GM12891 (cell line): ENCODE measurements at regions not wholly inside any gene's neighbourhood (a gene's known extent, or its start where the extent isn't known, plus 50 kb on each side); places are given as distances from the start of the nearest gene placed in this dataset.

Source experiments
- POLR2A ChIP-seq: IDR thresholded peaks from 2 replicates; pipeline ENCODE4 v1.6.1; 2011; ENCODE audit warnings: low read depth, low read length, control low read depth
- POLR2AphosphoS5 ChIP-seq: IDR thresholded peaks from 2 replicates; pipeline ENCODE4 v1.6.1; 2011; ENCODE audit warnings: low read depth, low read length, control low read depth
- SPI1 ChIP-seq: IDR thresholded peaks from 2 replicates; pipeline ENCODE4 v1.6.1; 2011; ENCODE audit warnings: low read depth, low read length, control low read depth

DNA sequence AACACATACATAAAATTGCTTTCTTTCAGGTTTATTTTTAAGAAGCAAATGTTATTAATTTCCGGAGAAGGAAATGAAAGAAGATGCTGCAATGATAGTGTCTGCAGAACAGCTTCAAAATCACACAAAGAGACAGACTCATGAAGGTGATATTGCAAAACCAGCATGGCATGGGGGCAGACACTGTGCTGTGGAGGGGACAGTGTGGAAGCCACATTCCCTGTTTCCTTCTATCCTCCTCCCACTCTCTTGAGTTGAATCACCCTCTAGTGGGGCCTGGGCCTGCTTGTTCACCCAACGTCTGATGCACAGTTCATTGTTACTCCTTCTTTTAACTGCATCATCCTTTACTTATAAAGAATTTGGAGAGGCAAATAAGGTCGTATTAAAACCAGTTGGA lies 104.0 kb upstream of the INSIG1 start:
- no peak for TF ChIP-seq POLR2A
- TF ChIP-seq SPI1: no peak
- TF ChIP-seq POLR2AphosphoS5: no peak
